HEK293 (cell line): ENCODE measurements at regions not wholly inside any gene's neighbourhood (a gene's known extent, or its start where the extent isn't known, plus 50 kb on each side); places are given as distances from the start of the nearest gene placed in this dataset.

Source experiments
- CTCF ChIA-PET: fragments of 350-600 bp; formaldehyde crosslinking; extraction: SDS; loops from one replicate; lab custom pipeline; 2021; ENCODE audit warnings: antibody characterized with exemption; lab: Yijun Ruan, JAX
- POLR2A ChIA-PET: fragments of 300-600 bp; formaldehyde crosslinking; extraction: SDS; loops from one replicate; lab custom pipeline; 2020; ENCODE audit warnings: antibody characterized with exemption, inconsistent platforms; lab: Yijun Ruan, JAX
- H3K27ac ChIP-seq: fragments of 200-500 bp; sonication (Bioruptor generic); 2 replicates; pipeline ENCODE4 v1.5.1; 2014; ENCODE audit warnings: low read depth, low read length, control low read depth, inconsistent platforms; ENCODE audit errors: extremely low read depth
- H3K36me3 ChIP-seq, 2 experiments: fragments of 200-500 bp in 1 of 2; sonication (Bioruptor generic) in 1 of 2; 1 replicate in 1 of 2; 2 replicates in 1 of 2; pipeline ENCODE4 v1.5.1; 2014 to 2017; ENCODE audit warnings: inconsistent platforms in 2 of 2, low read length in 2 of 2; ENCODE audit not compliant: control insufficient read depth in 2 of 2, insufficient read depth in 1 of 2
- H3K4me1 ChIP-seq: fragments of 200-500 bp; sonication (Bioruptor generic); 2 replicates; pipeline ENCODE4 v1.5.1; 2014; ENCODE audit warnings: mild to moderate bottlenecking, low read length, inconsistent platforms; ENCODE audit not compliant: control insufficient read depth, insufficient read depth
- H3K4me3 ChIP-seq: 2 replicates; pipeline ENCODE4 v1.5.1; 2011; ENCODE audit warnings: low read depth, mild to moderate bottlenecking, control low read depth, low read length, moderate library complexity
- H3K9me3 ChIP-seq: fragments of 200-500 bp; sonication (Bioruptor generic); 2 replicates; pipeline ENCODE4 v1.5.1; 2014; ENCODE audit warnings: low read depth, low read length, inconsistent platforms; ENCODE audit not compliant: control insufficient read depth, insufficient read depth
- BCL11B ChIP-seq: fragments of 450-650 bp; formaldehyde crosslinking; IDR thresholded peaks from 2 replicates; pipeline ENCODE4 v1.5.1; 2016; ENCODE audit warnings: low read depth, missing biosample characterization, missing genetic modification characterization
- IKZF3 ChIP-seq: fragments of 450-650 bp; IDR thresholded peaks from 2 replicates; pipeline ENCODE4 v1.5.0; 2018; ENCODE audit warnings: missing biosample characterization, mild to moderate bottlenecking, missing genetic modification characterization, moderate library complexity
- MEIS1 ChIP-seq: sonication (generic); formaldehyde crosslinking; IDR thresholded peaks from 2 replicates; pipeline ENCODE4 v1.8.1; 2022; ENCODE audit warnings: missing genetic modification reagents, mild to moderate bottlenecking, borderline replicate concordance
- OVOL3 ChIP-seq: fragments of 450-650 bp; formaldehyde crosslinking; IDR thresholded peaks from 2 replicates; pipeline ENCODE4 v1.5.1; 2016; ENCODE audit warnings: missing biosample characterization, missing genetic modification characterization
- PRDM6 ChIP-seq: fragments of 450-650 bp; formaldehyde crosslinking; IDR thresholded peaks from 2 replicates; pipeline ENCODE4 v1.5.1; 2017; ENCODE audit warnings: missing biosample characterization, missing genetic modification characterization
- REPIN1 ChIP-seq: fragments of 450-650 bp; formaldehyde crosslinking; IDR thresholded peaks from 2 replicates; pipeline ENCODE4 v1.5.1; 2017; ENCODE audit warnings: missing biosample characterization, missing genetic modification characterization, low read depth
- SCRT2 ChIP-seq: fragments of 450-650 bp; formaldehyde crosslinking; IDR thresholded peaks from 2 replicates; pipeline ENCODE4 v1.5.1; 2016; ENCODE audit warnings: missing biosample characterization, missing genetic modification characterization
- SP2 ChIP-seq: fragments of 450-650 bp; formaldehyde crosslinking; IDR thresholded peaks from 2 replicates; pipeline ENCODE4 v1.5.1; 2016; ENCODE audit warnings: missing biosample characterization, missing genetic modification characterization
- TCF7L2 ChIP-seq: IDR thresholded peaks from 2 replicates; pipeline ENCODE4 v1.6.1; 2011; ENCODE audit warnings: low read depth, mild to moderate bottlenecking, inconsistent platforms, low read length, moderate library complexity, borderline replicate concordance
- ZBTB20 ChIP-seq: fragments of 450-650 bp; formaldehyde crosslinking; IDR thresholded peaks from 2 replicates; pipeline ENCODE4 v1.5.1; 2016; ENCODE audit warnings: missing biosample characterization, missing genetic modification characterization
- ZBTB48 ChIP-seq: fragments of 450-650 bp; formaldehyde crosslinking; IDR thresholded peaks from 2 replicates; pipeline ENCODE4 v1.5.1; 2016; ENCODE audit warnings: missing biosample characterization, missing genetic modification characterization
- ZFP69B ChIP-seq: fragments of 450-650 bp; formaldehyde crosslinking; IDR thresholded peaks from 2 replicates; pipeline ENCODE4 v1.5.1; 2016; ENCODE audit warnings: missing biosample characterization, missing genetic modification characterization
- ZIC2 ChIP-seq: fragments of 450-650 bp; formaldehyde crosslinking; IDR thresholded peaks from 2 replicates; pipeline ENCODE4 v1.5.1; 2016; ENCODE audit warnings: missing biosample characterization, missing genetic modification characterization
- ZNF140 ChIP-seq: fragments of 450-650 bp; formaldehyde crosslinking; IDR thresholded peaks from 2 replicates; pipeline ENCODE4 v1.5.1; 2016; ENCODE audit warnings: missing biosample characterization, missing genetic modification characterization
- ZNF2 ChIP-seq: fragments of 450-650 bp; formaldehyde crosslinking; IDR thresholded peaks from 2 replicates; pipeline ENCODE4 v1.5.1; 2016; ENCODE audit warnings: missing biosample characterization, missing genetic modification characterization
- ZNF214 ChIP-seq: fragments of 450-650 bp; formaldehyde crosslinking; IDR thresholded peaks from 2 replicates; pipeline ENCODE4 v1.5.1; 2017; ENCODE audit warnings: missing biosample characterization, mild to moderate bottlenecking, missing genetic modification characterization, borderline replicate concordance
- ZNF239 ChIP-seq: fragments of 450-650 bp; formaldehyde crosslinking; IDR thresholded peaks from 2 replicates; pipeline ENCODE4 v1.5.1; 2016; ENCODE audit warnings: missing biosample characterization, missing genetic modification characterization
- ZNF366 ChIP-seq: fragments of 450-650 bp; formaldehyde crosslinking; conservative IDR thresholded peaks from 2 replicates; pipeline ENCODE4 v1.5.1; 2016; ENCODE audit warnings: missing biosample characterization, missing genetic modification characterization
- ZNF521 ChIP-seq: fragments of 450-650 bp; formaldehyde crosslinking; IDR thresholded peaks from 2 replicates; pipeline ENCODE4 v1.5.1; 2017; ENCODE audit warnings: missing biosample characterization, mild to moderate bottlenecking, missing genetic modification characterization
- ZNF560 ChIP-seq: fragments of 450-650 bp; formaldehyde crosslinking; IDR thresholded peaks from 2 replicates; pipeline ENCODE4 v1.5.1; 2017; ENCODE audit warnings: missing biosample characterization, missing genetic modification characterization, borderline replicate concordance
- ZNF596 ChIP-seq: fragments of 450-650 bp; IDR thresholded peaks from 2 replicates; pipeline ENCODE4 v1.5.0; 2018; ENCODE audit warnings: missing biosample characterization, mild to moderate bottlenecking, missing genetic modification characterization, moderate library complexity
- ZNF624 ChIP-seq: fragments of 450-650 bp; formaldehyde crosslinking; IDR thresholded peaks from 2 replicates; pipeline ENCODE4 v1.5.1; 2017; ENCODE audit warnings: missing biosample characterization, missing genetic modification characterization
- ZNF645 ChIP-seq: fragments of 450-650 bp; formaldehyde crosslinking; IDR thresholded peaks from 2 replicates; pipeline ENCODE4; 2016; ENCODE audit warnings: missing biosample characterization, missing genetic modification characterization
- ZNF654 ChIP-seq: fragments of 450-650 bp; formaldehyde crosslinking; IDR thresholded peaks from 2 replicates; pipeline ENCODE4 v1.5.1; 2016; ENCODE audit warnings: low read depth, missing biosample characterization, missing genetic modification characterization
- ZNF704 ChIP-seq: fragments of 450-650 bp; formaldehyde crosslinking; IDR thresholded peaks from 2 replicates; pipeline ENCODE4 v1.5.1; 2016; ENCODE audit warnings: missing biosample characterization, missing genetic modification characterization
- ZNF747 ChIP-seq: fragments of 450-650 bp; formaldehyde crosslinking; IDR thresholded peaks from 2 replicates; pipeline ENCODE4 v1.5.1; 2016; ENCODE audit warnings: missing biosample characterization, missing genetic modification characterization
- ZNF768 ChIP-seq: fragments of 450-650 bp; formaldehyde crosslinking; IDR thresholded peaks from 2 replicates; pipeline ENCODE4 v1.5.1; 2018; ENCODE audit warnings: missing biosample characterization, mild to moderate bottlenecking, missing genetic modification characterization
- ZSCAN30 ChIP-seq: fragments of 450-650 bp; IDR thresholded peaks from 2 replicates; pipeline ENCODE4 v1.5.1; 2018; ENCODE audit warnings: missing biosample characterization, mild to moderate bottlenecking, missing genetic modification characterization, moderate library complexity

- TF ChIP-seq ZNF654 (tag by site-specific recombination) (peak; percentile 44), ZNF2 (tag by site-specific recombination) (peak; percentile 40; the same call in 1 of the 2 replicates), ZNF624 (tag by site-specific recombination) (no peak), OVOL3 (tag by site-specific recombination) (no peak), ZFP69B (tag by site-specific recombination) (no peak), TCF7L2 (no peak), SCRT2 (tag by site-specific recombination) (no peak), ZNF768 (tag by site-specific recombination) (no peak), MEIS1 (no peak), ZNF214 (tag by site-specific recombination) (no peak), PRDM6 (tag by site-specific recombination) (no peak)
- ChIA-PET POLR2A (no interaction called here), CTCF (interaction anchor here (0.5 to 7.3 kb wide), 38 partner anchors 9 to 1871 kb away, joined by 3 to 76 read pairs (median 4); partner anchors contain the start of gene OR4E1)
- no peak overlapping the region for H3K27ac ChIP-seq
- H3K4me1 ChIP-seq, result no peaks in the 10 kb centered on the region
- no peaks in the 10 kb centered on the region for H3K36me3 ChIP-seq
- no peak overlapping the region for H3K4me3 ChIP-seq
- H3K9me3 ChIP-seq, result no peaks in the 10 kb centered on the region
These were observed 60.9 kb upstream of the OR4E1 start for GRCh38 chr14:21734457-21735074.

- POLR2A ChIA-PET, result no interaction called here
- H3K4me1 ChIP-seq, result no peaks in the 10 kb centered on the region
- H3K4me3 ChIP-seq, result no peak overlapping the region
- CTCF ChIA-PET, result interaction anchor here (0.6 to 1.5 kb wide), 2 partner anchors 9 to 91 kb away, joined by 3 read pairs; no protein-coding TSS in a partner anchor
- H3K36me3 ChIP-seq, result no peaks in the 10 kb centered on the region
- no peak overlapping the region for H3K27ac ChIP-seq
- TF ChIP-seq ZNF747 (no peak), ZNF521 (tag by site-specific recombination) (no peak), ZNF596 (tag by site-specific recombination) (no peak), REPIN1 (tag by site-specific recombination) (no peak), IKZF3 (no peak), ZIC2 (tag by site-specific recombination) (no peak), ZNF366 (tag by site-specific recombination) (no peak), BCL11B (tag by site-specific recombination) (no peak), ZNF560 (tag by site-specific recombination) (no peak), ZBTB48 (tag by site-specific recombination) (no peak)
- H3K9me3 ChIP-seq, result no peaks in the 10 kb centered on the region
These were observed 56.1 kb upstream of the OR4E1 start for GRCh38 chr14:21729703-21730233.

- ChIA-PET CTCF (interaction anchor here (2.1 to 6.8 kb wide), 4 partner anchors 12 to 24 kb away, joined by 10 to 76 read pairs (median 18); no protein-coding TSS in a partner anchor), POLR2A (no interaction called here)
- no peak for TF ChIP-seq ZNF140 (tag by site-specific recombination)
- no peak for TF ChIP-seq ZBTB20 (tag by site-specific recombination)
- no peak for TF ChIP-seq SP2
- no peak for TF ChIP-seq ZNF704
- no peak for TF ChIP-seq PRDM6 (tag by site-specific recombination)
- TF ChIP-seq ZNF239 (tag by site-specific recombination), result no peak
- TF ChIP-seq ZNF768 (tag by site-specific recombination), result no peak
- no peak for TF ChIP-seq ZNF645 (tag by site-specific recombination)
- TF ChIP-seq ZSCAN30 (tag by site-specific recombination), result no peak
These were observed 51.6 kb upstream of the OR4E1 start for GRCh38 chr14:21725250-21725649.

More at GRCh38 chr14:21725250-21725649, 51.6 kb upstream of the OR4E1 start:
- no peaks in the 10 kb centered on the region for H3K9me3 ChIP-seq
- no peaks in the 10 kb centered on the region for H3K36me3 ChIP-seq
- H3K4me3 ChIP-seq, result no peak overlapping the region
- no peak overlapping the region for H3K27ac ChIP-seq
- no peaks in the 10 kb centered on the region for H3K4me1 ChIP-seq
